ENCODE measurements at regions not wholly inside any gene's neighbourhood (a gene's known extent, or its start where the extent isn't known, plus 50 kb on each side); places are given as distances from the start of the nearest gene placed in this dataset.
"Not testable (repeated sequence)": the region's sequence is repeated elsewhere in the genome, so short reads cannot be mapped to it uniquely, and the experiment has no call there.

DNA sequence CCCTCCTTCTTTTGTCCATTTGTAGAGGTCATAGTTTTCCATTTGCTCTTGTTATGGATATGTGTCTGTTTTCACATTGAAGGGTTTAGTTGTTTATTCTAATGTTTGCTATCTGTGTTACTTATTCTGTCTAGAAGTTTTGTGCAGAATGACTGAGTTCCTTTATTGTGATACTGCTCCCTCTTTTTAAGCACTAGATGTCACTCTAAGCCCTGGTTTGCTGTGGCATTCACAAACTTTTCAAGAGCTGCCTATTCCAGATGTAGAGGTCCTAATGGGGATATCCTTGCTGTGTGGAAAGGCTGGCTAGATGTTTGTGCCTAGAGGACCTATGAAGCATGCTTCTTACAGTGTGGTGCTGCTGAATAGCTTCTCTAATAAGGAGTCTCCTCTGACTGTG lies 338.6 kb downstream of the SPIN4 start:
- Histone ChIP-seq H3K79me2 (ENCODE audit: control insufficient read depth, insufficient read depth, low read length) (no peaks in the 10 kb centered on the region), H3K36me3 (ENCODE audit: control insufficient read depth, insufficient read depth, low read length) (no peaks in the 10 kb centered on the region), H2BK120ac (ENCODE audit: low read depth, low read length) (no peak overlapping the region), H3K4ac (ENCODE audit: low read depth, low read length) (no peak overlapping the region), H3K56ac (ENCODE audit: low read length) (no peak overlapping the region), H3K18ac (ENCODE audit: low read length) (no peak overlapping the region), H3K4me3 (ENCODE audit: low read length) (no peak overlapping the region), H2AK5ac (ENCODE audit: low read length) (no peak overlapping the region), H2BK5ac (ENCODE audit: low read length) (no peak overlapping the region), H3K27ac (ENCODE audit: low read depth, low read length) (no peak overlapping the region), H2BK15ac (replicated peaks; ENCODE audit: low read depth) (no peak overlapping the region), H3K27me3 (ENCODE audit: insufficient read depth, low read length, poor library complexity) (no peaks in the 10 kb centered on the region), H3K79me1 (ENCODE audit: low read length) (no peaks in the 10 kb centered on the region), H4K5ac (ENCODE audit: low read length) (no peak overlapping the region), H3K23ac (ENCODE audit: low read length) (no peak overlapping the region), H3K9ac (ENCODE audit: low read length) (no peak overlapping the region), H4K8ac (ENCODE audit: low read depth, low read length) (no peak overlapping the region), H3K4me2 (ENCODE audit: low read length) (no peak overlapping the region), H3K4me1 (ENCODE audit: control insufficient read depth, low read depth, low read length) (no peaks in the 10 kb centered on the region)
- no peak for DNase-seq

DNA sequence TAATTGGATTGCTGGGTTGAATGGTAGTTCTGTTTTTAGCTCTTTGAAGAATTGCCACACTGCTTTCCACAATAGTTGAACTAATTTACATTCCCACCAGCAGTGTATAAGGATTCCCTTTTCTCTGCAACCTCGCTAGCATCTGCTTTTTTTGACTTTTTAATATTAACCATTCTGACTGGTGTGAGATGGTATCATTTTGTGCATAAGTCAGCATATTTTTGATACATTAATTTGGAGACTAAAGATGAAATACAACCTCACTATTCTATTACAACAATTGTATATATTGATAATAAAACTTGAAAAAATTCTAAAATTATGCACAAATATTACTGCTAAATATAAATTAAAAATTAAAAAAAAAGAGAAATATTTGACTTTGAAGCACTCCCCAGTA lies 350.9 kb downstream of the SPIN4 start:
- not testable (repeated sequence) for H3K27ac ChIP-seq (ENCODE audit: low read depth, low read length); H2BK5ac ChIP-seq (ENCODE audit: low read length); H3K4me2 ChIP-seq (ENCODE audit: low read length); H3K79me2 ChIP-seq (ENCODE audit: control insufficient read depth, insufficient read depth, low read length); H3K4me3 ChIP-seq (ENCODE audit: low read length); H2BK120ac ChIP-seq (ENCODE audit: low read depth, low read length); H3K27me3 ChIP-seq (ENCODE audit: insufficient read depth, low read length, poor library complexity); H3K4me1 ChIP-seq (ENCODE audit: control insufficient read depth, low read depth, low read length); H2AK5ac ChIP-seq (ENCODE audit: low read length); DNase-seq; H3K36me3 ChIP-seq (ENCODE audit: control insufficient read depth, insufficient read depth, low read length); H2BK15ac ChIP-seq (replicated peaks; ENCODE audit: low read depth); H3K79me1 ChIP-seq (ENCODE audit: low read length); H3K9ac ChIP-seq (ENCODE audit: low read length); H3K4ac ChIP-seq (ENCODE audit: low read depth, low read length); H4K5ac ChIP-seq (ENCODE audit: low read length); H3K56ac ChIP-seq (ENCODE audit: low read length); H4K8ac ChIP-seq (ENCODE audit: low read depth, low read length); H3K18ac ChIP-seq (ENCODE audit: low read length); H3K23ac ChIP-seq (ENCODE audit: low read length)
- no CpG with 5 or more reads among the region's 1 CpG for WGBS (ENCODE audit: extremely low coverage, insufficient coverage, low lambda C conversion rate)

Measured in mesendoderm (in vitro differentiated cells).